Body of pancreas (tissue), 4 donors: ENCODE measurements at regions not wholly inside any gene's neighbourhood (a gene's known extent, or its start where the extent isn't known, plus 50 kb on each side); places are given as distances from the start of the nearest gene placed in this dataset.

Source experiments
- POLR2A ChIP-seq, 3 donors: fragments of 450-650 bp; IDR thresholded peaks; one replicate each; pipeline ENCODE4 v1.6.1; 2016; ENCODE audit warnings: antibody characterized with exemption in 3 of 3, mild to moderate bottlenecking in 2 of 3
- TF ChIP-seq, protein P1 (sequence below), 7 experiments: fragments of 450-650 bp in 4 of 7; fragments of 200-600 bp in 3 of 7; sonication (generic) in 3 of 7; IDR thresholded peaks; one replicate each; pipeline ENCODE4 v1.5.1; 2016 to 2019; ENCODE audit warnings: antibody characterized with exemption in 7 of 7

DNA sequence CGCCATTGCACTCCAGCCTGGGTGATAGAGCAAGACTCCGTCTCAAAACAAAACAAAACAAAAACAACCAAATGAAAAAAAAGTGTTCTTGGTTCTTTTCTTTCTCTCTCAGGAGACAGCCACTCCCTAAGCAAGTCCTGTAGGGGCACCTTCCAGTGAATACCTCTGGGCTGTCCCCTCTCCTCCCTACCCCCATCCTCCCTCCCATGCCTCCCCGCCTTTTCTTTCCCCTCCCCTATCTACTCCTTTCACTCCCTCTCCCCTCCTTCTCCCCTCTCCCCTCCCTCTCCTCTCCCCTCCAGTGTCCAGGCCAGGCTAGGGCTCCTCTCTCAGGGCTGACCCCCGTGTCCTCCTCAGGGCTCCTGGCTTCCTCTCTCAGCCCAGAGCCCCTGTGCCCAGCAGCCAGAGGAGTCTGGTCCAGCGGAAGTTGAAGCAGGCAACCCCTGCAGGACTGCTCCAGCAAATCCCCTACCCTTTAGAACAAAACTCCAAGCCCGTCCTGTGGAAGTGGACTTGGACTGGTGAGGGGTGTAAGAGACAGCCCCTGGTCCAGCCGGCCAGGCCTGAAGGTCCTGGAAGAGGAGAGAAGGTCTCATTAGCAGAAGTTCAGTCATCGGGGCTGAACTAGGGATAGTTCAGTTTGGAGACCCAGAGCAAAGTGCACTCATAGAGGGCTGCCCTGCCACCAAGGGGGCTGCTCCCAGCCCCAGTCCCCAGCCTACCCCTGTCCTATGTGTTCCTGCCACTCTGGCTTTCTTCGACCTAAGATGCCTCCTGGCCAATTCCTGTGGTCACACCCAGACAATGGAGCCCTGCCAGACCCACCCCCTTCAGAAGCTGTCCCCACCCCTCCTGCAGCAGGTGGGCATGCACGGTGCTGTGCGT is 79.8 kb upstream of the IQSEC1 start:
- TF ChIP-seq, protein P1, sequence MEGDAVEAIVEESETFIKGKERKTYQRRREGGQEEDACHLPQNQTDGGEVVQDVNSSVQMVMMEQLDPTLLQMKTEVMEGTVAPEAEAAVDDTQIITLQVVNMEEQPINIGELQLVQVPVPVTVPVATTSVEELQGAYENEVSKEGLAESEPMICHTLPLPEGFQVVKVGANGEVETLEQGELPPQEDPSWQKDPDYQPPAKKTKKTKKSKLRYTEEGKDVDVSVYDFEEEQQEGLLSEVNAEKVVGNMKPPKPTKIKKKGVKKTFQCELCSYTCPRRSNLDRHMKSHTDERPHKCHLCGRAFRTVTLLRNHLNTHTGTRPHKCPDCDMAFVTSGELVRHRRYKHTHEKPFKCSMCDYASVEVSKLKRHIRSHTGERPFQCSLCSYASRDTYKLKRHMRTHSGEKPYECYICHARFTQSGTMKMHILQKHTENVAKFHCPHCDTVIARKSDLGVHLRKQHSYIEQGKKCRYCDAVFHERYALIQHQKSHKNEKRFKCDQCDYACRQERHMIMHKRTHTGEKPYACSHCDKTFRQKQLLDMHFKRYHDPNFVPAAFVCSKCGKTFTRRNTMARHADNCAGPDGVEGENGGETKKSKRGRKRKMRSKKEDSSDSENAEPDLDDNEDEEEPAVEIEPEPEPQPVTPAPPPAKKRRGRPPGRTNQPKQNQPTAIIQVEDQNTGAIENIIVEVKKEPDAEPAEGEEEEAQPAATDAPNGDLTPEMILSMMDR (IDR thresholded peaks at IDR 0.05): no peak
- no peak for TF ChIP-seq POLR2A (IDR thresholded peaks at IDR 0.05)
